ENCODE measurements at regions not wholly inside any gene's neighbourhood (a gene's known extent, or its start where the extent isn't known, plus 50 kb on each side); places are given as distances from the start of the nearest gene placed in this dataset.

- no peak for TF ChIP-seq POLR2A (IDR thresholded peaks at IDR 0.05; ENCODE audit: extremely low read depth, insufficient read length)
- no peak for TF ChIP-seq CTCF (IDR thresholded peaks at IDR 0.05; ENCODE audit: low read depth, low read length)
- TF ChIP-seq MYC (IDR thresholded peaks at IDR 0.05; ENCODE audit: low read depth, low read length) = no peak
- TF ChIP-seq, protein P1, sequence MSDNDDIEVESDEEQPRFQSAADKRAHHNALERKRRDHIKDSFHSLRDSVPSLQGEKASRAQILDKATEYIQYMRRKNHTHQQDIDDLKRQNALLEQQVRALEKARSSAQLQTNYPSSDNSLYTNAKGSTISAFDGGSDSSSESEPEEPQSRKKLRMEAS (IDR thresholded peaks at IDR 0.05; ENCODE audit: low read depth, low read length) = no peak
Measured at GRCh38 chr22:49643998-49644397, 183.7 kb downstream of the BRD1 start.

Data from NB4 (cell line).